Endothelial cell of umbilical vein (primary cell): ENCODE measurements at regions not wholly inside any gene's neighbourhood (a gene's known extent, or its start where the extent isn't known, plus 50 kb on each side); places are given as distances from the start of the nearest gene placed in this dataset.

Source experiments
- CTCF ChIP-seq, 2 donors: IDR thresholded peaks; 1 replicate in 1 of 2; 2 replicates in 1 of 2; pipeline ENCODE4 v1.5.1; 2011; ENCODE audit warnings: low read length in 2 of 2, mild to moderate bottlenecking in 2 of 2, moderate library complexity in 2 of 2, control low read depth in 1 of 2, inconsistent platforms in 1 of 2, low read depth in 1 of 2; ENCODE audit not compliant: insufficient read depth in 1 of 2; ENCODE audit errors: extremely low read depth in 1 of 2
- EZH2 ChIP-seq: IDR thresholded peaks from 2 replicates; pipeline ENCODE4 v1.6.1; 2012; ENCODE audit warnings: borderline replicate concordance, low read depth, mild to moderate bottlenecking, moderate library complexity, low read length, inconsistent platforms; ENCODE audit not compliant: severe bottlenecking
- FOS ChIP-seq: IDR thresholded peaks from 2 replicates; pipeline ENCODE4 v1.6.1; 2011; ENCODE audit warnings: mild to moderate bottlenecking, low read length, moderate library complexity, borderline replicate concordance; ENCODE audit not compliant: insufficient read depth
- GATA2 ChIP-seq: IDR thresholded peaks from 2 replicates; pipeline ENCODE4 v1.7.0; 2011; ENCODE audit warnings: low read depth, mild to moderate bottlenecking, moderate library complexity, mixed read lengths, low read length; ENCODE audit not compliant: insufficient read length, insufficient read depth
- JUN ChIP-seq: IDR thresholded peaks from 2 replicates; pipeline ENCODE4 v1.6.1; 2011; ENCODE audit warnings: borderline replicate concordance, low read depth; ENCODE audit not compliant: insufficient read length, insufficient read depth
- MAX ChIP-seq: IDR thresholded peaks from 2 replicates; pipeline ENCODE4 v1.6.1; 2011; ENCODE audit not compliant: insufficient read depth, insufficient read length
- MYC ChIP-seq: IDR thresholded peaks from one replicate; pipeline ENCODE4 v1.6.1; 2011; ENCODE audit warnings: mild to moderate bottlenecking, low read depth, low read length
- POLR2A ChIP-seq: IDR thresholded peaks from 2 replicates; pipeline ENCODE4 v1.6.1; 2012; ENCODE audit warnings: low read depth, mild to moderate bottlenecking, control low read depth, low read length
- POLR2AphosphoS5 ChIP-seq: IDR thresholded peaks from 2 replicates; pipeline ENCODE4 v1.6.1; 2012; ENCODE audit warnings: low read depth, mild to moderate bottlenecking, control low read depth, low read length, moderate library complexity; ENCODE audit not compliant: insufficient read depth

- TF ChIP-seq CTCF (IDR thresholded peaks at IDR 0.05; ENCODE audit: extremely low read depth in 1 of 2, insufficient read depth in 1 of 2, low read depth in 1 of 2, low read length in 2 of 2) (no peak), POLR2A (no peak), POLR2AphosphoS5 (no peak), EZH2 (no peak), MYC (no peak), MAX (no peak), JUN (no peak), FOS (no peak), GATA2 (no peak)
These were observed 280.2 kb upstream of the PLXNA2 start for GRCh38 chr1:208524376-208524775.
